ENCODE measurements at regions not wholly inside any gene's neighbourhood (a gene's known extent, or its start where the extent isn't known, plus 50 kb on each side); places are given as distances from the start of the nearest gene placed in this dataset.

DNA sequence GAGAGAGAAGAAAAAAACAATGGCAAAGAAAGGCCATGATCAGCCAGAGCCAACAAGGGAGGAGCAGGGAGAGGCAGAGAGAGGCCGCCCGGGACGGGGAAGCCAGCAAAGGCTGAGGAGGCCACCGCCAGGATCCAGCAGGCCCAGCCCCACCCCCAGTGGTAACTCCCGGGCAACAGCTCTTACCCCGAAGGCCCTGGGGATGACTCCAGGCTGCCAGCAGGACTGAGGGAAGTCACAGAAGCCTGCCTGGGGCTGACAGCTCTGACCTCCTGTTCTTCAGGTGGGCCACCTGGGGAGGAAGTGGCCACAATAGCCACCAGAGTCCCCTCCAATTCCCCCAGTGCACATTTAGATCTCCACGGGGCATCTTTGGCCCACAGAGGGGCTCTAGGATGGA, 184.3 kb upstream of the LINGO1 start:
- TF ChIP-seq SUZ12 (IDR thresholded peaks at IDR 0.05) (no peak), ZNF384 (IDR thresholded peaks at IDR 0.05) (no peak), TARDBP (IDR thresholded peaks at IDR 0.05) (no peak), FOXK2 (IDR thresholded peaks at IDR 0.05) (no peak), ARNT (IDR thresholded peaks at IDR 0.05) (no peak), SP1 (IDR thresholded peaks at IDR 0.05) (no peak), L3MBTL2 (conservative IDR thresholded peaks at IDR 0.05) (no peak), HDGF (IDR thresholded peaks at IDR 0.05; ENCODE audit: borderline replicate concordance) (no peak), BHLHE40 (IDR thresholded peaks at IDR 0.05; ENCODE audit: borderline replicate concordance) (no peak), LEF1 (IDR thresholded peaks at IDR 0.05; ENCODE audit: borderline replicate concordance) (no peak), FOXA1 (IDR thresholded peaks at IDR 0.05) (no peak), PKNOX1 (IDR thresholded peaks at IDR 0.05) (no peak), FOXM1 (IDR thresholded peaks at IDR 0.05; ENCODE audit: borderline replicate concordance) (no peak), ELF4 (IDR thresholded peaks at IDR 0.05) (no peak), NFRKB (IDR thresholded peaks at IDR 0.05) (no peak)
- ChIA-PET POLR2A (no interaction called here), CTCF (no interaction called here)
- DNase-seq (ENCODE audit: extremely low spot score): no peak

GRCh38 chr15:77815015-77815414, 182.3 kb upstream of the LINGO1 start:
- DNase-seq (ENCODE audit: extremely low spot score): no peak
- CTCF ChIA-PET: no interaction called here
- POLR2A ChIA-PET: no interaction called here
- TF ChIP-seq FOXM1 (IDR thresholded peaks at IDR 0.05; ENCODE audit: borderline replicate concordance) (no peak), LEF1 (IDR thresholded peaks at IDR 0.05; ENCODE audit: borderline replicate concordance) (no peak), TARDBP (IDR thresholded peaks at IDR 0.05) (no peak), FOXK2 (IDR thresholded peaks at IDR 0.05) (no peak), HDGF (IDR thresholded peaks at IDR 0.05; ENCODE audit: borderline replicate concordance) (no peak), ELF4 (IDR thresholded peaks at IDR 0.05) (no peak), NFRKB (IDR thresholded peaks at IDR 0.05) (no peak), SP1 (IDR thresholded peaks at IDR 0.05) (no peak), FOXA1 (IDR thresholded peaks at IDR 0.05) (no peak), CTBP1 (IDR thresholded peaks at IDR 0.05; ENCODE audit: borderline replicate concordance) (no peak), SUZ12 (IDR thresholded peaks at IDR 0.05) (no peak), ARNT (IDR thresholded peaks at IDR 0.05) (no peak), L3MBTL2 (conservative IDR thresholded peaks at IDR 0.05) (no peak), PKNOX1 (IDR thresholded peaks at IDR 0.05) (no peak), ZNF384 (IDR thresholded peaks at IDR 0.05) (no peak), BHLHE40 (IDR thresholded peaks at IDR 0.05; ENCODE audit: borderline replicate concordance) (no peak)

DNA sequence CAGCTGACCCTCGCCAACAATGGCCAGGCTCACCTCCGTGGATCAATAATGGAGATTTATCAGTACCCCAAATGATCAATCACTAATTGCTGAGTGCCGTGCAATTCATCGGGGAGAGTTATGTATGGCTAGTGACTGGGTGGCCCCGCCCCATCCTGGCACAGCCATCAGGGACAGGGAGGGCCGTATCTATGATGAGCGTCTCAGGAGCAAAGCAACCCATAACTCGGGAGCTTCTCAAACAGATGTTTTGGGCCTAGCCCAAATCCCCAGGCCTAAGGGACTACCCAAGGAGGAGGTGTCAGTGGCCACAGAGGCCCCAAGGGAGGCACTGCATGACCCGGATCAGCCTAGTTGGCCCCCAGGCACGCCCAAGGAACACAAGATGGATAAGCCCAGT, 180.0 kb upstream of the LINGO1 start:
- POLR2A ChIA-PET: no interaction called here
- CTCF ChIA-PET: interaction anchor here (1.1 to 1.4 kb wide), 2 partner anchors 9 to 28 kb away, joined by 3 read pairs; no protein-coding TSS in a partner anchor

DNA sequence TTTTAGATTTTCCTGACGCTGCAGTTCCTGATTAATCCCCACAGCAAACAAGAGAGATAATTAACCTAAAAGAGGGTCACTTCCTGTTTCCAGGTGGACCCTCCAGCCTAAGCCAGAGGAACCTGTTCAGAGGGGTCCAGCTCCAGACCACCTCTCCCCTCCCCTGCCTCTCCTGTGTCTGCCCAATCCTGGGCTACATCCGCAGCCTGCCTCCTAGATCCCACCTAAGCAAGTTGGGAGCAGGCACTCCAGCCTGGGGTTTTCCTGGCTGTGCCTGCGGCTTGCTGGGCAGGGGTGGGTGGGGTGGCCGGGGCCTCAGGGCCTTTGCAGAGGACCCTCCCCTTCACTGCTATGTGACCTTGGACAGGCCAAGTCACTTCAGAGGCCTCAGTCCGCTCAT, 178.6 kb upstream of the LINGO1 start:
- DNase-seq (ENCODE audit: extremely low spot score): no peak
- TF ChIP-seq ARNT (IDR thresholded peaks at IDR 0.05) (no peak), NFRKB (IDR thresholded peaks at IDR 0.05) (no peak), SUZ12 (IDR thresholded peaks at IDR 0.05) (no peak), FOXK2 (IDR thresholded peaks at IDR 0.05) (no peak), HDGF (IDR thresholded peaks at IDR 0.05; ENCODE audit: borderline replicate concordance) (no peak), FOXM1 (IDR thresholded peaks at IDR 0.05; ENCODE audit: borderline replicate concordance) (no peak), ZNF384 (IDR thresholded peaks at IDR 0.05) (no peak), LEF1 (IDR thresholded peaks at IDR 0.05; ENCODE audit: borderline replicate concordance) (no peak), ELF4 (IDR thresholded peaks at IDR 0.05) (no peak), SP1 (IDR thresholded peaks at IDR 0.05) (no peak), CTBP1 (IDR thresholded peaks at IDR 0.05; ENCODE audit: borderline replicate concordance) (no peak), L3MBTL2 (conservative IDR thresholded peaks at IDR 0.05) (no peak), BHLHE40 (IDR thresholded peaks at IDR 0.05; ENCODE audit: borderline replicate concordance) (no peak), FOXA1 (IDR thresholded peaks at IDR 0.05) (no peak)
- CTCF ChIA-PET: interaction anchor here (1.8 kb wide), 1 partner anchor 10 kb away, joined by 5 read pairs; no protein-coding TSS in a partner anchor
- POLR2A ChIA-PET: no interaction called here

More for the DNA sequence above, 180.0 kb upstream of the LINGO1 start:
- no peak for DNase-seq (ENCODE audit: extremely low spot score)
- TF ChIP-seq FOXM1 (IDR thresholded peaks at IDR 0.05; ENCODE audit: borderline replicate concordance) (no peak), FOXA1 (IDR thresholded peaks at IDR 0.05) (no peak), ARNT (IDR thresholded peaks at IDR 0.05) (no peak), SP1 (IDR thresholded peaks at IDR 0.05) (no peak), TARDBP (IDR thresholded peaks at IDR 0.05) (no peak), BHLHE40 (IDR thresholded peaks at IDR 0.05; ENCODE audit: borderline replicate concordance) (no peak), SUZ12 (IDR thresholded peaks at IDR 0.05) (no peak)

- peak; percentile 78 for TF ChIP-seq PKNOX1 (IDR thresholded peaks at IDR 0.05)
- TF ChIP-seq FOXK2 (IDR thresholded peaks at IDR 0.05): no peak
- POLR2A ChIA-PET: no interaction called here
- DNase-seq (ENCODE audit: extremely low spot score): no peak
- CTCF ChIA-PET: interaction anchor here (0.6 to 1.8 kb wide), 3 partner anchors 10 to 192 kb away, joined by 3 to 5 read pairs (median 5); no protein-coding TSS in a partner anchor
These were observed 177.4 kb upstream of the LINGO1 start for GRCh38 chr15:77810130-77810571.

GRCh38 chr15:77808581-77809177, 176.0 kb upstream of the LINGO1 start:
- POLR2A ChIA-PET: no interaction called here
- TF ChIP-seq CTBP1 (IDR thresholded peaks at IDR 0.05; ENCODE audit: borderline replicate concordance): no peak
- TF ChIP-seq ARNT (IDR thresholded peaks at IDR 0.05): no peak
- no peak for TF ChIP-seq PKNOX1 (IDR thresholded peaks at IDR 0.05)
- no peak for TF ChIP-seq HDGF (IDR thresholded peaks at IDR 0.05; ENCODE audit: borderline replicate concordance)
- TF ChIP-seq SP1 (IDR thresholded peaks at IDR 0.05): no peak
- no peak for TF ChIP-seq NFRKB (IDR thresholded peaks at IDR 0.05)
- TF ChIP-seq L3MBTL2 (conservative IDR thresholded peaks at IDR 0.05): no peak
- TF ChIP-seq LEF1 (IDR thresholded peaks at IDR 0.05; ENCODE audit: borderline replicate concordance): no peak
- TF ChIP-seq ZNF384 (IDR thresholded peaks at IDR 0.05): no peak
- no peak for TF ChIP-seq BHLHE40 (IDR thresholded peaks at IDR 0.05; ENCODE audit: borderline replicate concordance)
- no peak for TF ChIP-seq FOXK2 (IDR thresholded peaks at IDR 0.05)
- no peak for TF ChIP-seq TARDBP (IDR thresholded peaks at IDR 0.05)
- TF ChIP-seq SUZ12 (IDR thresholded peaks at IDR 0.05): no peak
- TF ChIP-seq ELF4 (IDR thresholded peaks at IDR 0.05): no peak
- no peak for TF ChIP-seq FOXA1 (IDR thresholded peaks at IDR 0.05)
- DNase-seq (ENCODE audit: extremely low spot score): no peak
- CTCF ChIA-PET: no interaction called here

Measured in HEK293T (cell line).